SKM-1 treated with dmso at 0.1 percent for 144 hours (cell line): ENCODE measurements at regions not wholly inside any gene's neighbourhood (a gene's known extent, or its start where the extent isn't known, plus 50 kb on each side); places are given as distances from the start of the nearest gene placed in this dataset.
"Not testable (repeated sequence)": the region's sequence is repeated elsewhere in the genome, so short reads cannot be mapped to it uniquely, and the experiment has no call there.

ENCODE experiments used
- DNase-seq: peaks from one replicate; lab custom pipeline; 2025; ENCODE audit not compliant: unreplicated experiment; lab: John Stamatoyannopoulos, UW

GRCh38 chr2:107745100-107745499, 81.6 kb upstream of the RGPD4 start:
- no peak for DNase-seq

DNA sequence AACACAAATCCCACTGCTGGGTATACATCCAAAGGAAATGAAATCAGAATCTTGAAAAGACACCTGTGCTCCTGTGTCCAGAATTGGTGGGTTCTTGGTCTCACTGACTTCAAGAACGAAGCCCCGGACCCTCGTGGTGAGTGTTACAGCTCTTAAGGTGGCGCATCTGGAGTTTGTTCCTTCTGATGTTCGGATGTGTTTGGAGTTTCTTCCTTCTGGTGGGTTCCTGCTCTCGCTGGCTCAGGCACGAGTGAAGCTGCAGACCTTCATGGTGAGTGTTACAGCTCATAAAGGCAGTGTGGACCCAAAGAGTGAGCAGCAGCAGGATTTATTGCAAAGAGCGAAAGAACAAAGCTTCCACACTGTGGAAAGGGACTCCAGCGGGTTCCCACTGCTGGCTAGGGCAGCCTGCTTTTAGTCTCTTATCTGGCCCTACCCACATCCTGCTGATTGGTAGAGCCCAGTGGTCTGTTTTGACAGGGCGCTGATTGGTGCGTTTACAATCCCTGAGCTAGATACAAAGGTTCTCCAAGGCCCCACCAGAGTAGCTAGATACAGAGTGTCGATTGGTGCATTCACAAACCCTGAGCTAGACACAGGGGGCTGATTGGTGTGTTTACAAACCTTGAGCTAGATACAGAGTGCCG, 80.0 kb upstream of the RGPD4 start:
- DNase-seq: not testable (repeated sequence)

- DNase-seq: not testable (repeated sequence)
These were observed 79.3 kb upstream of the RGPD4 start for GRCh38 chr2:107747199-107747963.

- DNase-seq: no peak
These were observed 78.6 kb upstream of the RGPD4 start for GRCh38 chr2:107747964-107748583.

DNA sequence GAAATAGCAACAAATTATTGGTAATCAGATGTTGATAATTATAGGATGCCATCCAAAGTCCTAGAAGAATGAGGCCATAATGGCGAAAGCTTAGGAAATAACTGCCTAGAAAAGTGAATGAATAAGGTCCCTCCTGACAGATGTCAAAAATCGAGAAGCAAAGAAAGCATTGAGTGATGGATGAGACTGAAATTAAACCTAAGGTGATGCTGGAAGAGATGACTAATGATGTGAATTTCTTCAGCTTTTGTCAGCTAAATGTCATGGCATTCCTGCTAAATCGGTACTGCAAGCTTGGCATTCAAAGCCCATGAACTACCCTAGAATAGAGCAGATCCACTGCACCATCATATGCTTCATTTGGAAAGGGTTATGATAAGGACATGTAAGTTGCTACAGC, 74.8 kb upstream of the RGPD4 start:
- DNase-seq: no peak

DNA sequence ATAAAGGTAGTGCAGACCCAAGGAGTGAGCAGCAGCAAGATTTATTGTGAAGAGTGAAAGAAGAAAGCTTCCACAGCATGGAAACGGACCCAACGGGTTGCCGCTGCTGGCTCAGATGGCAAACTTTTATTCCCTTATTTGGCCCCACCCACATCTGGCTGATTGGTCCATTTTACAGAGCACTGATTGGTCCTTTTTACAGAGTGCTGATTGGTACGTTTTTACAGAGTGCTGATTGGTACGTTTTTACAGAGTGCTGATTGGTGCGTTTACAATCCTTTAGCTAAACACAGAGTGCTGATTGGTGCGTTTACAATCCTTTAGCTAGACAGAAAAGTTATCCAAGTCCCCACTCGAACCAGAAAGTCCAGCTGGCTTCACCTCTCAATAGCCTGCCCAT, 72.9 kb upstream of the RGPD4 start:
- not testable (repeated sequence) for DNase-seq

DNA sequence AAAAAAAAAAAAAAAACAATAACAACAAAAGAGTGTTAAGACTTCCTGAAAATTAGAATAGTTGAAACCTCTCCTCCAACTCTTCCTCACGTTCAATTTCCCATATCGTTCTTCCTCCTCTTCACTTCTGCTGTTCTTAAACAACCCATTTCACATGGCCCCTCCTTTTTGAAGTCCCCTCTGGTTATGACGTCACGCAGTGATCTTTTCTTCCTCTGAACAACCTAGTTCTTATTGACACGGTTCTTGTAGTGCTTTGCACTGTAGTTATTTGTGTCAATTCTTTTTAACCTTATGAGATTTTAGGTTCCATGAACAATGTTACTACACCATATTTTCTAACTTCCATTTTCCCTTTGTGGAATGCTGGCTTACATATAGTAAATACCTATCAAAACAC, 69.5 kb upstream of the RGPD4 start:
- no peak for DNase-seq

DNA sequence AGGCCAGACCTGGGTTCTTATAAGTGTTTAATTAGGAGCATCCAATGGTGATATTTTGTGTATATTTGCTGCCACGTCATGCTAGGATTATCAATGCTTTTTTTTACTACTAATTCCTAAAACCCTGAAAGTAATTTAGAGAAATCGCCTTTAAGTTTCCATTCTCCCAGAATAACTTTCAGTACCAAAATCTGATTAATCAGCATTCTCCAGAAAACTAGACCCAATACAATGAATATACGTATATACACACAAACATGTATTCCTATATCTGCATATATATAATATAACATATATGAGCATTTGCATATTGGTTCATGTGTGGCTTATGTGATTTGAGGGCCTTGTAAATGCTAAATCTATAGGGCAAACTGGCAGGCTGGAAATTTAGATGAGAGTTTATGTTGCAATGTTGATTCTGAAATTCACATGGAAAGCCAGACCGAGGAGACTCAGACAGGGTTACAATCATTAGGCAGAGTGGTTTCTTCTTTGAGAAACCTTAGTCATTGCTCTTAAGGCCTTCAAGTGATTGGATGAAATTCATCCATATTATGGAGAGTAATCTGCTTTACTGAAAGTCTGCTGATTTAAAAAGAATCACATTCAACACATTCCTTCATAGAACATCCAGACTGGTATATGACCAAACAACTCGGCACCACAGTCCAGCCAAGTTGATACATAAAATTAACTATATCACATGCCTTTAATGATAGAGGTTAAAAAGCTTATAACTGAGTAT, 65.9 kb upstream of the RGPD4 start:
- DNase-seq: no peak

GRCh38 chr2:107772353-107772752, 54.3 kb upstream of the RGPD4 start:
- DNase-seq: no peak

GRCh38 chr2:107775211-107775610, 51.5 kb upstream of the RGPD4 start:
- no peak for DNase-seq

DNA sequence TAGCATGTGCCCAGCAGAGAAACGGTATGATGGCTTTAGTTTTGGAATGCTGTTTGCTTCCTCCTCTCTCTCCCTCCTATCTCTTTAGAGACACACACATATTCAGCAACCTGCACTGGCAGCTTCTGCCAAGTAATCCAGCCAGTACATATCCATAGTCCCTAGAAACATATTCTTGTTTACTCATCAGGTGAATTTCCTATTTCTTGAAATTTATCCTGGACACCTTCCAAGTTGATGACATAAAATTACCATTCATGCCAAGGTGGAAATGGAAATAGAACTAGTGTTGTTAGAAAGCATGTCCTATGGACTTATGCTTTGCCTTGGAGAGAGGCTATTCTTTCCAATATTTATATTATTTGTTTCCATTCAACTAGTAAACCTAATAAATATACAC, 50.9 kb upstream of the RGPD4 start:
- DNase-seq: no peak

GRCh38 chr2:107776362-107776761, 50.3 kb upstream of the RGPD4 start:
- no peak for DNase-seq
